ENCODE measurements at regions not wholly inside any gene's neighbourhood (a gene's known extent, or its start where the extent isn't known, plus 50 kb on each side); places are given as distances from the start of the nearest gene placed in this dataset.

DNA sequence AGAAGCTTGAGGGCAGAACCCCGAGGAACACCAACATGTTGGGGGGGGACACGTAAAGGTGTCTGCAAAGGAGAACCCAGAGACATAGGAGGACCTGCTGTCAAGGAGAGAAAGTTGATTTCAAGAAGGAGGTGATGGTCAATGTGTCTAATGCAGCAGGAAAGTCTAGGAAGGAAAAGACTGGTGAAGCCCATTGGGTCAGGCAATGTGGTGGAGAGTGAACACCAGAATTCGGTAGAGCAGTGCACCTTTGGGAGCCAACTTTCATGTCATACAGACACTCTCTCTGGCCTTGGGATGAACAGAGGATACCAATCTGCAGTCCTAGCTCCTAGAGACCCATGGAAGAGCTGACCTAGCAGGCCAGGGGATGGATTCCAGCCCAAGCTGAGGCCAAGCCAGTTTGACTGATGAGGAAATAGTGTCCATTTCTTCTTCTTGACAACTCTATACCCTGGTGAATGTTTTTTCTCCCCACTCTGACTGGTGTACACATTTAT lies 101.9 kb downstream of the MYCN start:
- no peak for DNase-seq
- H3K36me3 Mint-ChIP-seq (ENCODE audit: low read depth) = no peaks in the 10 kb centered on the region
- no peak overlapping the region for H3K4me3 Mint-ChIP-seq
- no peak overlapping the region for H3K27ac Mint-ChIP-seq
- no peaks in the 10 kb centered on the region for H3K4me1 Mint-ChIP-seq (ENCODE audit: low read depth)
- CTCF ChIA-PET = interaction anchor here (0.6 kb wide), 1 partner anchor 473 kb away, joined by 3 read pairs; no protein-coding TSS in a partner anchor
- intact Hi-C loops (cut with micrococcal nuclease) = no loop called here
- H3K27me3 Mint-ChIP-seq (ENCODE audit: low read depth) = peaks cover 3% of the 10 kb centered on the region
- H3K9me3 Mint-ChIP-seq = no peaks in the 10 kb centered on the region

DNA sequence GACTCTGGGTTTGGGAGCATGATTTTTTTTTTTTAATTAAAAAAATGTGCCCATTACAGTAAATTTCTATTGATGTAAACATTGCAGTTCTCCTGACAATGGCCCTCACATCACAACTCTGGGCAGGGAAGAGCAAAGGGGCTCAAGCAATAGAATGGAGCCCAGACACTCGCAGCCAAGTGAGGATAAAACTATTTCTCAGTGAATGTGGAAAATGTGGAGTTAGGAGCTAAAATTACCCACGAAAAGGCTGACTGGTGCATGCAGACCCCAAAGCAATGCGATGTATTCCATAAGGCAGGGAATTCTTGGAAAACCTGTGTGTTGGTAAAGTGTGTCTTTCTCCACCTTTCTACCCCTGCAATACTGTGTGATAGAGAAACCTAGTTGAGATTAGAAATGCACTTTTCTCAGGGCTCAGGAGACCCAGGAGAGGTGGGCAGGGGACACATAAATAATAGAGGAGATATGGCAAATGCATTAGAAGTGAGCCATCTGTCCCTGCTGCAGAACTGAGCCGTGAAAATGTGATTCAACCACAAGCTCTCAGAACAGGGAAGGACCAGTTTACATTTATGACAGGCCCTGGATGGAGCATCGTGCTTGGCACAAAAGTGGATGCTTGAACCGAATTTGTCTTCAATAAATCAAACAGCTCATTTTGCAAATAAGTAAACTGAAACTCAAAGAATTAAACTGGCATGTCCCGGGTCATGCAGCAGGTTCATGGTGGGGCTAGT lies 100.1 kb downstream of the MYCN start:
- Mint-ChIP-seq H3K27me3 (ENCODE audit: low read depth) (peaks cover 3% of the 10 kb centered on the region), H3K27ac (no peak overlapping the region), H3K4me3 (no peak overlapping the region), H3K9me3 (no peaks in the 10 kb centered on the region), H3K4me1 (ENCODE audit: low read depth) (no peaks in the 10 kb centered on the region), H3K36me3 (ENCODE audit: low read depth) (no peaks in the 10 kb centered on the region)
- intact Hi-C loops (cut with micrococcal nuclease) = no loop called here
- CTCF ChIA-PET = no interaction called here
- DNase-seq = no peak

DNA sequence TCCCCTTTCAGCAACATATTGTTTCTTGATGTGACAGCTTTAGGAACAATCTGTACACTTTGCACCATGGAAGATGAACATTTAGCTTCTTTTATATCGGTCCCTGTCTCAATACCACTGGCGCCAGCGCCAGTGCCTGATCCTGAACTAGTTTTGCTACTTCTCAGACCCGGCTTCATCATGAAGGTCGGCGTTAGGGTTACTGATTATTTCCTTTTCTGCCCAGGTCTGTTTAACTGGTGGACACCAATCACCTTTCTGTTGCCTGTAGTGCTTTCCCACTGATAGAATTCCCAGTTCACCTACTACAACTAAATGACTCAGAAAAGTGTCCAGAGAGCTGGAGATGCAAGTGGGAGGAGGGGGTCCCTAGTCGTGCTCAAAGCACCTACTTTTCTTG lies 99.5 kb downstream of the MYCN start:
- Mint-ChIP-seq H3K9me3 (no peaks in the 10 kb centered on the region), H3K27ac (no peak overlapping the region), H3K4me1 (ENCODE audit: low read depth) (no peaks in the 10 kb centered on the region), H3K27me3 (ENCODE audit: low read depth) (peaks cover 3% of the 10 kb centered on the region), H3K4me3 (no peak overlapping the region), H3K36me3 (ENCODE audit: low read depth) (no peaks in the 10 kb centered on the region)
- intact Hi-C loops (cut with micrococcal nuclease) = no loop called here
- DNase-seq = no peak
- CTCF ChIA-PET = no interaction called here

DNA sequence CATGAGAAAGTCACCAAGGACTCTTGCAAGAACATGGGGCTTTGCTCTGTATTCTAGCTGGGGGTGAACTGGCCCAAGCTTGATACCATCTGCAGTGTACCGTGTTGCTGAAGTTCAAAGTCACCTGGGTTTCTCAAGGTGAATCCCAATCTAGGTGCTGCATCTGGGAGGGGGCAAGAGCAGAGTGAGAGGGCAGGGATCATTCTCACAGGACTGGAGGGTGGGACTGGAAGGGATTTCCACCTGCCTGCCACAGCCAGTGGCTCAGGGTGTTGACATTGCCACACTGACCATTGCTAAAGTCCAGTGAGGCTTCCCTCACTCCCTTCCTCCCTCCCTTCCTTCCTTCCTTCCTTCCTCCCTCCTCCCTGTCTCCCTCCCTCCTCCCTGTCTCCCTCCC lies 98.7 kb downstream of the MYCN start:
- H3K27me3 Mint-ChIP-seq (ENCODE audit: low read depth) = peaks cover 3% of the 10 kb centered on the region
- CTCF ChIA-PET = no interaction called here
- no peak overlapping the region for H3K4me3 Mint-ChIP-seq
- no peaks in the 10 kb centered on the region for H3K4me1 Mint-ChIP-seq (ENCODE audit: low read depth)
- no peak for DNase-seq
- H3K36me3 Mint-ChIP-seq (ENCODE audit: low read depth) = no peaks in the 10 kb centered on the region
- intact Hi-C loops (cut with micrococcal nuclease) = no loop called here
- H3K27ac Mint-ChIP-seq = no peak overlapping the region
- H3K9me3 Mint-ChIP-seq = no peaks in the 10 kb centered on the region

DNA sequence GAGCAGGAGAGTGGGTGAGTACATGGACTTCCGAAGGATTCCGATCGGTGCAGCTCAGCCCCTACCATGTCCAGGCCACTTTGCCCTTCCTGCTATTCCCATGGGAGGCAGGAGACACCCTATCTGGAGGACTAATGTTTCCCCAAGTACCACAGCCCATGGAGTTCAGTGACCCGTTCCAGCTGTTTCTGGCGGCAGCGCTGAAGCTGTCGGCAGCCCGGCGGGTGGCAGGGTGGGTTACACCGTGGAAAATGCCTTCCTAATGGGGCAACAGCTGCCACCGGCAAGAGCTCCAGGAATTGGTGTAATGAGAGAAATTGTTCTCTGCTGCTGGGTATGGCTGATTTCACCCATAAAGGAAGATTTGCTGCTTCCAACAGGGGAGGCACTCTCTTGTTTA lies 98.3 kb downstream of the MYCN start:
- Mint-ChIP-seq H3K36me3 (ENCODE audit: low read depth) (no peaks in the 10 kb centered on the region), H3K4me3 (no peak overlapping the region)

DNA sequence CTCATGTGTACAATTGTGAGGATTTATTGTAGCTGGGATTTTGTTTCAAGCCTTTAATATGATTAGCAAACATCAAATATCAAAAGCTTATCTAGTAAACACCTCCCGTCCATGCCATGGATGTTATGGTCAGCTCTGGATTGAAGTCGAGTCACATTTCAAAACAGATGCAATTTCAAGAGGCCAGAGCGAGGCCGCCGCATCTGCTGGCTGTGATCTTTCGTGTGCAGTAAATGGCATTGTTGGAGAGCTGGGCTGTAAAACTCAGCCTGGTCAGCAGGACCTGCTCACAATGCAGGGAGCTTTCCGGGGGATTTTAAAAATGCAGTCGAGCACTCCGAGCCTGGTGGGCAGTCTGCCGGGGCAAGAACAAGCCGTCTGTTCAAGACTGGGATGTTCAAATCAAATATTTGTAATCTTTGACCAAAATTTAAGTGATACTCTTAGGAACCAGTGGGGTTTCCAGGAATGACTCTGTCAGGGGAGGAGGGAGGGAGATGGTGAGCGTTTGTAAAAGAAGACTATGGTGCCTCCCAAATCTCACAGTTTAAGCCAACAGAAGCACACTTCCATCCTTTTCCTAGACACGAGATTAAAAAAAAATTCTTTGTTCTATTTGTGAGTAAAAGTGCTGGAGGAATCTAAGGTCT lies 97.6 kb downstream of the MYCN start:
- Mint-ChIP-seq H3K4me3 (no peak overlapping the region), H3K27ac (no peak overlapping the region), H3K36me3 (ENCODE audit: low read depth) (no peaks in the 10 kb centered on the region), H3K4me1 (ENCODE audit: low read depth) (no peaks in the 10 kb centered on the region), H3K9me3 (no peaks in the 10 kb centered on the region), H3K27me3 (ENCODE audit: low read depth) (peaks cover 3% of the 10 kb centered on the region)
- CTCF ChIA-PET = no interaction called here
- DNase-seq = no peak
- intact Hi-C loops (cut with micrococcal nuclease) = no loop called here

More for the DNA sequence above, 98.3 kb downstream of the MYCN start:
- H3K27ac Mint-ChIP-seq = no peak overlapping the region
- no peak for DNase-seq
- CTCF ChIA-PET = no interaction called here
- H3K9me3 Mint-ChIP-seq = no peaks in the 10 kb centered on the region
- intact Hi-C loops (cut with micrococcal nuclease) = no loop called here
- no peaks in the 10 kb centered on the region for H3K4me1 Mint-ChIP-seq (ENCODE audit: low read depth)
- H3K27me3 Mint-ChIP-seq (ENCODE audit: low read depth) = peaks cover 3% of the 10 kb centered on the region

DNA sequence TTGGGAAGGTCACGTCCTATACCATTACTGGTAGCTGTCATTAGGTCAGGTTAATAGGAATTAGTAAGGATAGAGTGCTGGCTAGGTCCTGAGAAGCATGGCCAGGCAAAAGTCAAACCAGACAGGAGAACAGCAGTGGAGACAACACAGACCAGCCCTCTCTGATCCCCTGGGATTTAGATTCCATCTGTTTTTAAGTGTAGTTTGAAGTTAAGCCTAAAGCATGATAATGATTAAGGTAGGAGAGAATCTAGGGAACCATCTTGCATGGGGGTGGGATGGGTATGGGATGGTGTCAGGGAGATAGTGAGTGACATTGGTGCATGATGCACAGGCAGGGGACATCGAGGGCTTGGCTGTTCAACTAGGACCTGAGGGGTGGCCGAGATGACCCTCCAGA lies 96.6 kb downstream of the MYCN start:
- Mint-ChIP-seq H3K4me3 (no peak overlapping the region), H3K36me3 (ENCODE audit: low read depth) (no peaks in the 10 kb centered on the region), H3K27me3 (ENCODE audit: low read depth) (peaks cover 3% of the 10 kb centered on the region), H3K4me1 (ENCODE audit: low read depth) (no peaks in the 10 kb centered on the region), H3K9me3 (no peaks in the 10 kb centered on the region), H3K27ac (no peak overlapping the region)
- no peak for DNase-seq
- CTCF ChIA-PET = interaction anchor here (2.3 kb wide), 1 partner anchor 97 kb away, joined by 6 read pairs; the partner anchor contains the start of gene MYCN
- intact Hi-C loops (cut with micrococcal nuclease) = no loop called here

DNA sequence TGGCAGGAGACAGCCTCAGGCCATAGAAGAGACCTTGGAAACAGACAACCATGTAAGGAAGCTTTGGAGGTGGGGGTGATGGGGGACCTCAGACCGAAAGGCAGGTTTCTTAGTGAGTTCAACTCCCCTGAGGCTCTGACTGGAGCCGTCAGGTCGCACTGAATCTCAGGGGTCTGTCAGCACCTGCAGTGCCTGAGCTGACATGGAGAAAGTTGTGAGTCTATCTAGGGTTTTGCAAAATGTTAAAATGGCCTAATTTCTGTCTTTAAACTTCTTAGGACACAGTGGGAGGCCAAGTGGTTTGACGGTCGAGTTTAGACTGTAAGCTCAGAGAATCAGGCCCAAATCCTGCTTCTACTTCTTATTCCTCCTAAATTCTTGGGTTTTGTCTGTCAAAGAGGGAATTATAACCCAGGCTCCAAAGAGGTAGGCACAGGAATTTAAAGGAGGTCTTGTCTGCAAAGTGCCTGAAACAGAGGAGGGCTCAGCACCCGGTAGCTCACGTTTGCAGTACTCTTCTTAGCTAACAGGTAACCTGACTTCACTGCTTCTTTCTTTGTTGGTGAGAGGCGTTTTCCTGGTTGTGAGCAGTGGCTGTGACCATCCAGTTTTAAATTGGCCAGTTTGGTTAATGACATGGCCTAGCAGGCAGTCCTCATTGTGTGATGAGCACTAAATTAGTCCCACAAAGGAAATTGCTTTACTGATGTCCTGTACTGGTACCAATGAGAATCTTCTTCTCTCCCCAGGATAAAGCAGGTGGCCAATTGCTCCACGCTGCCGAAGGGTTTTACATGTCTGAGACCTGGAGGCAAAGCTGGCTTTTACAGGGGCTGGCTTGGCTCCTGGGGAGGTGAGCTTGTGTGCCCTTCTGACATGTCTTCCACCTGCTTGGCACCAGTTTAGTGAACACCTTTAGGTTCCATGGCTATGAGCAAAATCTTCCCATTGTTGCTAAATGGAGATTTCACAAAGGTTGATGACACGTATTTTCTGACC lies 95.7 kb downstream of the MYCN start:
- Mint-ChIP-seq H3K9me3 (no peaks in the 10 kb centered on the region), H3K4me1 (ENCODE audit: low read depth) (no peaks in the 10 kb centered on the region), H3K4me3 (no peak overlapping the region), H3K27me3 (ENCODE audit: low read depth) (no peaks in the 10 kb centered on the region), H3K27ac (no peak overlapping the region), H3K36me3 (ENCODE audit: low read depth) (no peaks in the 10 kb centered on the region)
- no peak for DNase-seq
- CTCF ChIA-PET = interaction anchor here (0.6 to 2.3 kb wide), 2 partner anchors 96 to 463 kb away, joined by 3 to 6 read pairs; partner anchors contain the start of gene MYCN
- intact Hi-C loops (cut with micrococcal nuclease) = loop anchor here (1.0 kb wide), 1 partner anchor 97 kb away; no protein-coding TSS in a partner anchor

DNA sequence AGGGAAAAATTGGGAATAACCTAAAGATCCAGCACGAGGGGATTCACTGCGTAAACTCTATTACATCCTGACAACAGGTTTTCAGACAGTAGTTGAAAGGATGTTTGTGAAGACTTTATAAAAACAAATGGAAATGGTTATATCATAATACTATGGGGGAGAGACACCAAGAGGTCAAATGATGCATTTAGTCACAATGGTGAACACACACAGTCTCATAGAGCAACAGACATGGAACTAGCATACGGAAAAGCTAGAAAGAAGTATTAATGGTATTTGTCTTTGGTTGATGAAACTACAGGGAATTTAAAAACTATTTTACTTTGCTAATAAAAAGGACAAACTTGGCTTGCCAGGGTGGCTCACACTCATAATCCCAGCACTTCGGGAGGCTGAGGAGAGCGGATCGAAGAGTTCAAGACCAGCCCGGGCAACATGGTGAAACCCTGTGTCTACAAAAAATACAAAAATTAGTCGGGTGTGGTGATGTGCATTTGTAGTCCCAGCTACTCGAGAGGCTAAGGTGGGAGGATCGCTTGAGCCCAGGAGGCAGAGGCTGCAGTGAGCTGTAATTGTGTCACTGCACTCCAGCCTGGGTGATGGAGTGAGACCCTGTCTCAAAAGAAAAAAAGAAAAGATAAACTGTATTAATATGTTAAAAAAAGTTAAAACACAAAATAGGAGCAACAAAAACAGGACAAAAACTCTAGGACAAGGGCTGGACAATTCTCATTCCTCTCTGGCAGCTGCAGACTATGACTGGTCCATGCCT lies 94.8 kb downstream of the MYCN start:
- Mint-ChIP-seq H3K4me1 (ENCODE audit: low read depth) (no peaks in the 10 kb centered on the region), H3K36me3 (ENCODE audit: low read depth) (no peaks in the 10 kb centered on the region), H3K4me3 (no peak overlapping the region), H3K27ac (no peak overlapping the region), H3K27me3 (ENCODE audit: low read depth) (no peaks in the 10 kb centered on the region), H3K9me3 (no peaks in the 10 kb centered on the region)
- intact Hi-C loops (cut with micrococcal nuclease) = loop anchor here (1.0 kb wide), 1 partner anchor 96 kb away; no protein-coding TSS in a partner anchor
- CTCF ChIA-PET = interaction anchor here (2.3 kb wide), 1 partner anchor 95 kb away, joined by 6 read pairs; the partner anchor contains the start of gene MYCN
- DNase-seq = no peak

DNA sequence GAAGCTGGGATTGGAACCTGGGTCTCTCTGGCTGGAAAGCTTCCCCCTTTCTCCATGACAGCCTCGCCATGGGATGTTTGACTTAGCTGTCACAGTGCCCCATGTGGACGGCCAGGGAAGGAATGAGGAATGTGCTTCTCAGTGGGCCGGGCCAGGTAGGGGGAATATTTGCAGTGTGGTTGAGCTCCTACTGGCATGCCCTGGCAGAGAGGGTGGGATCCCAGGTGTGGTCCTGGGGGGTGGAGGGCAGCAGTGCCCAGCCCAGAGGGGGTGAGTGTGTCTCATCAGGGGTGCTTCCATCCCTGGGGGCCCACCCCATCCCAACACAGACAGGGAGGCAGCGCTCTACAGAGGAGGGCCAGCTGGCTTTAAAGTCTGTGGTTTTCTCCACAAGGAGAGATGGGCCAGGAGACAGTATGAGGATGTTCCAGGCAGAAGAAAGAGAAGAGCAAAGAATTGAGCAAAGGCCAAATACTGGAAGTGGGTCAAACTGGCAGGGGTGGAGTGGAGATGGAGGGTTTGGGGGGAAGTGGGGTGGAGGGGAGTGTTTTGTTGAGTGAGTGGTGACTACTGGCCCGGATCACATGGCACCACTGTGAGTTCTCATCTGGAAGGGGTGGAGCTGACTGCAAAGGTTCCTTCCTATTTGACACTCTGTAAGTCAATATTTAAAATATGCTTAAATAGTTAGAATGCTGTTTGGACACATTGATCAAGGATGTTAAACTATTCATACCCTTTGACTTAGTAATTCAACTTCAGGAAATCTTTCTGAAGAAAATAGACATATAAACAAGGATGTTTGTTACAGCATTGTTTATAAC lies 94.0 kb downstream of the MYCN start:
- no peaks in the 10 kb centered on the region for H3K4me1 Mint-ChIP-seq (ENCODE audit: low read depth)
- H3K4me3 Mint-ChIP-seq = no peak overlapping the region
- no peak overlapping the region for H3K27ac Mint-ChIP-seq
- H3K27me3 Mint-ChIP-seq (ENCODE audit: low read depth) = no peaks in the 10 kb centered on the region
- no peaks in the 10 kb centered on the region for H3K9me3 Mint-ChIP-seq
- DNase-seq = no peak
- intact Hi-C loops (cut with micrococcal nuclease) = no loop called here
- CTCF ChIA-PET = interaction anchor here (0.6 to 2.3 kb wide), 2 partner anchors 95 to 104 kb away, joined by 3 to 6 read pairs; partner anchors contain the start of gene MYCN
- H3K36me3 Mint-ChIP-seq (ENCODE audit: low read depth) = no peaks in the 10 kb centered on the region

DNA sequence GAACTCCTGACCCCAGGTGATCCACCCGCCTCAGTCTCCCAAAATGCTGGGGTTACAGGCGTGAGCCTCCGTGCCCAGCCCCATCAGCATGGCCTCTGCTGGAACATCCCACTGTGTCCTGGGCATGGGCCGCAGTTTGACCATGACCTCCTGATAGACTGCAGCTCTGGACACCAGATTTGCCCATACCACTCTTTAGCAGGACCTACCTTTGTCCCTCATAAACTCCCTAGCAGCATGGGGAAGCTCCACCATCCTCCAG lies 92.6 kb downstream of the MYCN start:
- Mint-ChIP-seq H3K4me3 (no peak overlapping the region), H3K27me3 (ENCODE audit: low read depth) (no peaks in the 10 kb centered on the region), H3K27ac (no peak overlapping the region), H3K4me1 (ENCODE audit: low read depth) (no peaks in the 10 kb centered on the region), H3K9me3 (no peaks in the 10 kb centered on the region), H3K36me3 (ENCODE audit: low read depth) (no peaks in the 10 kb centered on the region)
- no peak for DNase-seq
- CTCF ChIA-PET = no interaction called here
- intact Hi-C loops (cut with micrococcal nuclease) = no loop called here

Data from activated naive CD4-positive, alpha-beta T cell treated with anti-CD3 and anti-CD28 coated beads for 36 hours (primary cell).